ENCODE measurements at regions not wholly inside any gene's neighbourhood (a gene's known extent, or its start where the extent isn't known, plus 50 kb on each side); places are given as distances from the start of the nearest gene placed in this dataset.

- no peak for DNase-seq (ENCODE audit: low spot score)
- ChIA-PET POLR2A (no interaction called here), CTCF (interaction anchor here (1.1 kb wide), 1 partner anchor 235 kb away, joined by 3 read pairs; no protein-coding TSS in a partner anchor)
- H3K4me3 Mint-ChIP-seq: no peak overlapping the region
- no peak overlapping the region for H3K27ac Mint-ChIP-seq
- H3K4me1 Mint-ChIP-seq: peaks cover 20% of the 10 kb centered on the region
- H3K9me3 Mint-ChIP-seq: no peaks in the 10 kb centered on the region
- TF ChIP-seq TEAD4 (CRISPR knock-in tag; IDR thresholded peaks at IDR 0.05): no peak
- TF ChIP-seq ZNF423 (CRISPR knock-in tag; IDR thresholded peaks at IDR 0.05): no peak
- no peak for TF ChIP-seq ZNF138 (CRISPR knock-in tag; conservative IDR thresholded peaks at IDR 0.05)
- TF ChIP-seq CTCF (IDR thresholded peaks at IDR 0.05): no peak
- no peak for TF ChIP-seq RORB (CRISPR knock-in tag; IDR thresholded peaks at IDR 0.05)
- no peak for TF ChIP-seq MLX (CRISPR knock-in tag; IDR thresholded peaks at IDR 0.05)
- no peak for TF ChIP-seq ZNF121 (CRISPR knock-in tag; IDR thresholded peaks at IDR 0.05)
- no peak for TF ChIP-seq HMGXB4 (CRISPR knock-in tag; IDR thresholded peaks at IDR 0.05)
- no peak for TF ChIP-seq ZNF317 (CRISPR knock-in tag; IDR thresholded peaks at IDR 0.05; ENCODE audit: borderline replicate concordance, low read depth)
- no peak for TF ChIP-seq MXD4 (CRISPR knock-in tag; IDR thresholded peaks at IDR 0.05; ENCODE audit: borderline replicate concordance)
- no peak for TF ChIP-seq OVOL2 (CRISPR knock-in tag; IDR thresholded peaks at IDR 0.05; ENCODE audit: borderline replicate concordance)
- TF ChIP-seq PREB (CRISPR knock-in tag; IDR thresholded peaks at IDR 0.05; ENCODE audit: borderline replicate concordance): no peak
- TF ChIP-seq TCF7 (CRISPR knock-in tag; IDR thresholded peaks at IDR 0.05; ENCODE audit: low read depth): no peak
- TF ChIP-seq NR2C2 (CRISPR knock-in tag; IDR thresholded peaks at IDR 0.05): no peak
- TF ChIP-seq GRHL2 (CRISPR knock-in tag; IDR thresholded peaks at IDR 0.05; ENCODE audit: insufficient replicate concordance, severe bottlenecking): no peak
- no peak for ATAC-seq
- no peaks in the 10 kb centered on the region for H3K36me3 Mint-ChIP-seq
- no peaks in the 10 kb centered on the region for H3K27me3 Mint-ChIP-seq (ENCODE audit: low read depth)
These were observed 154.5 kb upstream of the BLID start for GRCh38 chr11:122270535-122270934.

- Mint-ChIP-seq H3K4me1 (peaks cover 20% of the 10 kb centered on the region), H3K4me3 (no peak overlapping the region), H3K9me3 (no peaks in the 10 kb centered on the region), H3K27ac (no peak overlapping the region), H3K36me3 (no peaks in the 10 kb centered on the region), H3K27me3 (ENCODE audit: low read depth) (no peaks in the 10 kb centered on the region)
- TF ChIP-seq ERG (CRISPR knock-in tag; IDR thresholded peaks at IDR 0.05) (no peak), ZNF416 (CRISPR knock-in tag; IDR thresholded peaks at IDR 0.05) (no peak), ZBTB21 (CRISPR knock-in tag; IDR thresholded peaks at IDR 0.05; ENCODE audit: borderline replicate concordance) (no peak), HMGA2 (CRISPR knock-in tag; IDR thresholded peaks at IDR 0.05) (no peak), USF1 (CRISPR knock-in tag; IDR thresholded peaks at IDR 0.05) (no peak), CREB1 (CRISPR knock-in tag; IDR thresholded peaks at IDR 0.05) (no peak)
- ChIA-PET CTCF (no interaction called here), POLR2A (no interaction called here)
- DNase-seq (ENCODE audit: low spot score) (no peak), ATAC-seq (no peak)
These were observed 153.8 kb upstream of the BLID start for GRCh38 chr11:122269824-122270223.

Data from WTC11 (cell line).